HEK293 (cell line): ENCODE measurements at regions not wholly inside any gene's neighbourhood (a gene's known extent, or its start where the extent isn't known, plus 50 kb on each side); places are given as distances from the start of the nearest gene placed in this dataset.

Source experiments
- CTCF ChIA-PET: fragments of 350-600 bp; formaldehyde crosslinking; extraction: SDS; loops from one replicate; lab custom pipeline; 2021; ENCODE audit warnings: antibody characterized with exemption; lab: Yijun Ruan, JAX
- POLR2A ChIA-PET: fragments of 300-600 bp; formaldehyde crosslinking; extraction: SDS; loops from one replicate; lab custom pipeline; 2020; ENCODE audit warnings: antibody characterized with exemption, inconsistent platforms; lab: Yijun Ruan, JAX
- H3K27ac ChIP-seq: fragments of 200-500 bp; sonication (Bioruptor generic); 2 replicates; pipeline ENCODE4 v1.5.1; 2014; ENCODE audit warnings: low read depth, low read length, control low read depth, inconsistent platforms; ENCODE audit errors: extremely low read depth
- H3K36me3 ChIP-seq, 2 experiments: fragments of 200-500 bp in 1 of 2; sonication (Bioruptor generic) in 1 of 2; 1 replicate in 1 of 2; 2 replicates in 1 of 2; pipeline ENCODE4 v1.5.1; 2014 to 2017; ENCODE audit warnings: inconsistent platforms in 2 of 2, low read length in 2 of 2; ENCODE audit not compliant: control insufficient read depth in 2 of 2, insufficient read depth in 1 of 2
- H3K4me1 ChIP-seq: fragments of 200-500 bp; sonication (Bioruptor generic); 2 replicates; pipeline ENCODE4 v1.5.1; 2014; ENCODE audit warnings: mild to moderate bottlenecking, low read length, inconsistent platforms; ENCODE audit not compliant: control insufficient read depth, insufficient read depth
- H3K4me3 ChIP-seq: 2 replicates; pipeline ENCODE4 v1.5.1; 2011; ENCODE audit warnings: low read depth, mild to moderate bottlenecking, control low read depth, low read length, moderate library complexity
- H3K9me3 ChIP-seq: fragments of 200-500 bp; sonication (Bioruptor generic); 2 replicates; pipeline ENCODE4 v1.5.1; 2014; ENCODE audit warnings: low read depth, low read length, inconsistent platforms; ENCODE audit not compliant: control insufficient read depth, insufficient read depth
- GFI1B ChIP-seq: fragments of 450-650 bp; formaldehyde crosslinking; IDR thresholded peaks from 2 replicates; pipeline ENCODE4 v1.5.1; 2016; ENCODE audit warnings: missing biosample characterization, missing genetic modification characterization
- HIC1 ChIP-seq: fragments of 450-650 bp; formaldehyde crosslinking; IDR thresholded peaks from 2 replicates; pipeline ENCODE4 v1.5.1; 2016; ENCODE audit warnings: missing biosample characterization, missing genetic modification characterization
- MEIS1 ChIP-seq: sonication (generic); formaldehyde crosslinking; IDR thresholded peaks from 2 replicates; pipeline ENCODE4 v1.8.1; 2022; ENCODE audit warnings: missing genetic modification reagents, mild to moderate bottlenecking, borderline replicate concordance
- ZFHX2 ChIP-seq: fragments of 450-650 bp; formaldehyde crosslinking; conservative IDR thresholded peaks from 2 replicates; pipeline ENCODE4 v1.5.1; 2016; ENCODE audit warnings: missing biosample characterization, missing genetic modification characterization
- ZNF121 ChIP-seq: fragments of 450-650 bp; formaldehyde crosslinking; IDR thresholded peaks from 2 replicates; pipeline ENCODE4 v1.5.1; 2016; ENCODE audit warnings: missing biosample characterization, missing genetic modification characterization
- ZNF138 ChIP-seq: fragments of 450-650 bp; formaldehyde crosslinking; IDR thresholded peaks from 2 replicates; pipeline ENCODE4 v1.5.1; 2016; ENCODE audit warnings: missing biosample characterization, missing genetic modification characterization, borderline replicate concordance
- ZNF214 ChIP-seq: fragments of 450-650 bp; formaldehyde crosslinking; IDR thresholded peaks from 2 replicates; pipeline ENCODE4 v1.5.1; 2017; ENCODE audit warnings: missing biosample characterization, mild to moderate bottlenecking, missing genetic modification characterization, borderline replicate concordance
- ZNF426 ChIP-seq: fragments of 450-650 bp; formaldehyde crosslinking; IDR thresholded peaks from 2 replicates; pipeline ENCODE4 v1.5.1; 2017; ENCODE audit warnings: missing biosample characterization, missing genetic modification characterization, mild to moderate bottlenecking, inconsistent platforms, moderate library complexity
- ZNF530 ChIP-seq: fragments of 450-650 bp; formaldehyde crosslinking; IDR thresholded peaks from 2 replicates; pipeline ENCODE4 v1.5.1; 2016; ENCODE audit warnings: low read depth, missing biosample characterization, missing genetic modification characterization
- ZNF549 ChIP-seq: fragments of 450-650 bp; IDR thresholded peaks from 2 replicates; pipeline ENCODE4 v1.5.1; 2018; ENCODE audit warnings: missing biosample characterization, missing genetic modification characterization, mild to moderate bottlenecking, inconsistent platforms, moderate library complexity
- ZNF600 ChIP-seq: fragments of 450-650 bp; formaldehyde crosslinking; IDR thresholded peaks from 2 replicates; pipeline ENCODE4 v1.5.1; 2016; ENCODE audit warnings: missing biosample characterization, missing genetic modification characterization
- ZNF621 ChIP-seq: fragments of 450-650 bp; formaldehyde crosslinking; IDR thresholded peaks from 2 replicates; pipeline ENCODE4 v1.5.1; 2017; ENCODE audit warnings: missing biosample characterization, missing genetic modification characterization
- ZNF658 ChIP-seq: fragments of 450-650 bp; formaldehyde crosslinking; IDR thresholded peaks from 2 replicates; pipeline ENCODE4; 2016; ENCODE audit warnings: missing biosample characterization, missing genetic modification characterization
- ZNF677 ChIP-seq: fragments of 450-650 bp; IDR thresholded peaks from 2 replicates; pipeline ENCODE4 v1.5.0; 2018; ENCODE audit warnings: missing biosample characterization, mild to moderate bottlenecking, missing genetic modification characterization, moderate library complexity
- ZNF704 ChIP-seq: fragments of 450-650 bp; formaldehyde crosslinking; IDR thresholded peaks from 2 replicates; pipeline ENCODE4 v1.5.1; 2016; ENCODE audit warnings: missing biosample characterization, missing genetic modification characterization
- ZNF707 ChIP-seq: fragments of 450-650 bp; formaldehyde crosslinking; IDR thresholded peaks from 2 replicates; pipeline ENCODE4 v1.5.1; 2016; ENCODE audit warnings: missing biosample characterization, missing genetic modification characterization
- ZNF747 ChIP-seq: fragments of 450-650 bp; formaldehyde crosslinking; IDR thresholded peaks from 2 replicates; pipeline ENCODE4 v1.5.1; 2016; ENCODE audit warnings: missing biosample characterization, missing genetic modification characterization
- ZSCAN4 ChIP-seq: fragments of 450-650 bp; formaldehyde crosslinking; IDR thresholded peaks from 2 replicates; pipeline ENCODE4 v1.5.1; 2017; ENCODE audit warnings: missing biosample characterization, missing genetic modification characterization
- TF ChIP-seq, protein P1 (sequence below): fragments of 450-650 bp; formaldehyde crosslinking; IDR thresholded peaks from 2 replicates; pipeline ENCODE4 v1.5.1; 2016; ENCODE audit warnings: missing biosample characterization, missing genetic modification characterization, borderline replicate concordance

GRCh38 chr10:89153971-89154370, 53.1 kb downstream of the CH25H start:
- H3K9me3 ChIP-seq, result no peaks in the 10 kb centered on the region
- no peaks in the 10 kb centered on the region for H3K4me1 ChIP-seq
- no peaks in the 10 kb centered on the region for H3K36me3 ChIP-seq
- ChIA-PET POLR2A (no interaction called here), CTCF (interaction anchor here (0.6 kb wide), 2 partner anchors 11 to 343 kb away, joined by 3 to 7 read pairs; no protein-coding TSS in a partner anchor)
- TF ChIP-seq ZNF747 (tag by site-specific recombination) (no peak), ZNF138 (tag by site-specific recombination) (no peak), HIC1 (tag by site-specific recombination) (no peak), ZNF677 (no peak), ZSCAN4 (tag by site-specific recombination) (no peak), ZNF214 (no peak), ZNF549 (tag by site-specific recombination) (no peak), ZNF707 (tag by site-specific recombination) (no peak), ZNF704 (tag by site-specific recombination) (no peak), ZNF530 (tag by site-specific recombination) (no peak), ZFHX2 (no peak), ZNF621 (tag by site-specific recombination) (no peak), MEIS1 (no peak), GFI1B (tag by site-specific recombination) (no peak), ZNF121 (tag by site-specific recombination) (no peak), ZNF426 (tag by site-specific recombination) (no peak), ZNF600 (tag by site-specific recombination) (no peak), ZNF658 (tag by site-specific recombination) (no peak)
- TF ChIP-seq, protein P1, sequence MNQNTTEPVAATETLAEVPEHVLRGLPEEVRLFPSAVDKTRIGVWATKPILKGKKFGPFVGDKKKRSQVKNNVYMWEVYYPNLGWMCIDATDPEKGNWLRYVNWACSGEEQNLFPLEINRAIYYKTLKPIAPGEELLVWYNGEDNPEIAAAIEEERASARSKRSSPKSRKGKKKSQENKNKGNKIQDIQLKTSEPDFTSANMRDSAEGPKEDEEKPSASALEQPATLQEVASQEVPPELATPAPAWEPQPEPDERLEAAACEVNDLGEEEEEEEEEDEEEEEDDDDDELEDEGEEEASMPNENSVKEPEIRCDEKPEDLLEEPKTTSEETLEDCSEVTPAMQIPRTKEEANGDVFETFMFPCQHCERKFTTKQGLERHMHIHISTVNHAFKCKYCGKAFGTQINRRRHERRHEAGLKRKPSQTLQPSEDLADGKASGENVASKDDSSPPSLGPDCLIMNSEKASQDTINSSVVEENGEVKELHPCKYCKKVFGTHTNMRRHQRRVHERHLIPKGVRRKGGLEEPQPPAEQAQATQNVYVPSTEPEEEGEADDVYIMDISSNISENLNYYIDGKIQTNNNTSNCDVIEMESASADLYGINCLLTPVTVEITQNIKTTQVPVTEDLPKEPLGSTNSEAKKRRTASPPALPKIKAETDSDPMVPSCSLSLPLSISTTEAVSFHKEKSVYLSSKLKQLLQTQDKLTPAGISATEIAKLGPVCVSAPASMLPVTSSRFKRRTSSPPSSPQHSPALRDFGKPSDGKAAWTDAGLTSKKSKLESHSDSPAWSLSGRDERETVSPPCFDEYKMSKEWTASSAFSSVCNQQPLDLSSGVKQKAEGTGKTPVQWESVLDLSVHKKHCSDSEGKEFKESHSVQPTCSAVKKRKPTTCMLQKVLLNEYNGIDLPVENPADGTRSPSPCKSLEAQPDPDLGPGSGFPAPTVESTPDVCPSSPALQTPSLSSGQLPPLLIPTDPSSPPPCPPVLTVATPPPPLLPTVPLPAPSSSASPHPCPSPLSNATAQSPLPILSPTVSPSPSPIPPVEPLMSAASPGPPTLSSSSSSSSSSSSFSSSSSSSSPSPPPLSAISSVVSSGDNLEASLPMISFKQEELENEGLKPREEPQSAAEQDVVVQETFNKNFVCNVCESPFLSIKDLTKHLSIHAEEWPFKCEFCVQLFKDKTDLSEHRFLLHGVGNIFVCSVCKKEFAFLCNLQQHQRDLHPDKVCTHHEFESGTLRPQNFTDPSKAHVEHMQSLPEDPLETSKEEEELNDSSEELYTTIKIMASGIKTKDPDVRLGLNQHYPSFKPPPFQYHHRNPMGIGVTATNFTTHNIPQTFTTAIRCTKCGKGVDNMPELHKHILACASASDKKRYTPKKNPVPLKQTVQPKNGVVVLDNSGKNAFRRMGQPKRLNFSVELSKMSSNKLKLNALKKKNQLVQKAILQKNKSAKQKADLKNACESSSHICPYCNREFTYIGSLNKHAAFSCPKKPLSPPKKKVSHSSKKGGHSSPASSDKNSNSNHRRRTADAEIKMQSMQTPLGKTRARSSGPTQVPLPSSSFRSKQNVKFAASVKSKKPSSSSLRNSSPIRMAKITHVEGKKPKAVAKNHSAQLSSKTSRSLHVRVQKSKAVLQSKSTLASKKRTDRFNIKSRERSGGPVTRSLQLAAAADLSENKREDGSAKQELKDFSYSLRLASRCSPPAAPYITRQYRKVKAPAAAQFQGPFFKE (tag by site-specific recombination), result no peak
- H3K27ac ChIP-seq, result no peak overlapping the region
- no peak overlapping the region for H3K4me3 ChIP-seq
